ENCODE measurements at regions not wholly inside any gene's neighbourhood (a gene's known extent, or its start where the extent isn't known, plus 50 kb on each side); places are given as distances from the start of the nearest gene placed in this dataset.

DNA sequence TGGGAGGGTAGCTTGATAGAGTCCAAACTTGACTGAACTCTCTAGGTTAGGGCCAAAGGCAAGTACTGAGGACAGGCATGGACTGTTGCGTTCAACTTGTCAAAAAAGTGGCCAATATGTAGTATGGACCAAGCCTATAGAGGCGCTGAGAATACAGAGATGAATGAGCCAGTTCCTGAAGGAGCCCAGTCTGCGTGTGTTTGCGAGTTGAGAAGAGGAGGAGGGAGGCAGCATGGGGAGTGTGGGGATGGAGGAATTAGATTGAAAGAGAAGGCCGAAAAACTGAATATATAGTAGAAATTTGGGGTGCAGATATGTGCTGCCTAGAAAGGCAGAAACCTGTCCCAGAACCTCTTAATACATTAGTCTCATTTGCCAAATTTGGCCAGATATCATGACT is 412.4 kb downstream of the PCNX1 start:
- TF ChIP-seq, protein P1, sequence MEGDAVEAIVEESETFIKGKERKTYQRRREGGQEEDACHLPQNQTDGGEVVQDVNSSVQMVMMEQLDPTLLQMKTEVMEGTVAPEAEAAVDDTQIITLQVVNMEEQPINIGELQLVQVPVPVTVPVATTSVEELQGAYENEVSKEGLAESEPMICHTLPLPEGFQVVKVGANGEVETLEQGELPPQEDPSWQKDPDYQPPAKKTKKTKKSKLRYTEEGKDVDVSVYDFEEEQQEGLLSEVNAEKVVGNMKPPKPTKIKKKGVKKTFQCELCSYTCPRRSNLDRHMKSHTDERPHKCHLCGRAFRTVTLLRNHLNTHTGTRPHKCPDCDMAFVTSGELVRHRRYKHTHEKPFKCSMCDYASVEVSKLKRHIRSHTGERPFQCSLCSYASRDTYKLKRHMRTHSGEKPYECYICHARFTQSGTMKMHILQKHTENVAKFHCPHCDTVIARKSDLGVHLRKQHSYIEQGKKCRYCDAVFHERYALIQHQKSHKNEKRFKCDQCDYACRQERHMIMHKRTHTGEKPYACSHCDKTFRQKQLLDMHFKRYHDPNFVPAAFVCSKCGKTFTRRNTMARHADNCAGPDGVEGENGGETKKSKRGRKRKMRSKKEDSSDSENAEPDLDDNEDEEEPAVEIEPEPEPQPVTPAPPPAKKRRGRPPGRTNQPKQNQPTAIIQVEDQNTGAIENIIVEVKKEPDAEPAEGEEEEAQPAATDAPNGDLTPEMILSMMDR (IDR thresholded peaks at IDR 0.05): no peak
- TF ChIP-seq POLR2A (IDR thresholded peaks at IDR 0.05): no peak

Measured in uterus (tissue), 2 donors.